Activated T-cell treated with anti-CD3 and anti-CD28 coated beads for 24 hours (primary cell): ENCODE measurements at regions not wholly inside any gene's neighbourhood (a gene's known extent, or its start where the extent isn't known, plus 50 kb on each side); places are given as distances from the start of the nearest gene placed in this dataset.
"Not testable (repeated sequence)": the region's sequence is repeated elsewhere in the genome, so short reads cannot be mapped to it uniquely, and the experiment has no call there.

Experiments used
- DNase-seq: peaks from one replicate; pipeline ENCODE4 v3.0.0-alpha.2; 2020; ENCODE audit warnings: low read depth

GRCh38 chr4:19514276-19515070, 737.2 kb upstream of the SLIT2 start:
- DNase-seq = no peak

- no peak for DNase-seq
Observed at GRCh38 chr4:19512086-19512485, 739.6 kb upstream of the SLIT2 start.

- no peak for DNase-seq
Observed at GRCh38 chr4:19510993-19511392, 740.7 kb upstream of the SLIT2 start.

GRCh38 chr4:19508442-19508841, 743.3 kb upstream of the SLIT2 start:
- DNase-seq = no peak

GRCh38 chr4:19497705-19498104, 754.0 kb upstream of the SLIT2 start:
- DNase-seq = no peak

GRCh38 chr4:19496756-19497155, 754.9 kb upstream of the SLIT2 start:
- DNase-seq = no peak

GRCh38 chr4:19494961-19495360, 756.7 kb upstream of the SLIT2 start:
- no peak for DNase-seq

GRCh38 chr4:19492606-19493005, 759.1 kb upstream of the SLIT2 start:
- DNase-seq = no peak

- DNase-seq = no peak
Observed at GRCh38 chr4:19486400-19486799, 765.3 kb upstream of the SLIT2 start.

- DNase-seq = no peak
Observed at GRCh38 chr4:19478791-19479190, 772.9 kb upstream of the SLIT2 start.

DNA sequence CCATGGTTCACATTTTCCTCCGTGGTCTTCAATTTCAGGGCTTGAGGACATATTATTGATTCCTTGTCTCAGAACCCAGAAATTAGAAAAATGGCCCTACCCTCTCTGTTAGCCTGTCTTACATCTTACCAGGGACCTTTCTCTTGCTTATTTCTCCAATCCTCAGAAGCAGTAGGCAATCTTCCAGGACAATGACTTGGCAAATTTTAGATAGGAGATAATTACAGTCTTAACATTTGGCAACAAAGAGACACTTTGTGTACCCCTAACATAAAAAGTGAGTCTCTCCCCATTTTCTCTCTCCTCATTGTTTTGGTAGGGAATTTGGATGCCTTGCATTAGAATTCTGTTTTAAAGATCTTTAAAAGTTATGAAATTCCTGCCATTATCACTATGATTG, 778.1 kb upstream of the SLIT2 start:
- no peak for DNase-seq

- no peak for DNase-seq
Observed at GRCh38 chr4:19472666-19473065, 779.0 kb upstream of the SLIT2 start.

DNA sequence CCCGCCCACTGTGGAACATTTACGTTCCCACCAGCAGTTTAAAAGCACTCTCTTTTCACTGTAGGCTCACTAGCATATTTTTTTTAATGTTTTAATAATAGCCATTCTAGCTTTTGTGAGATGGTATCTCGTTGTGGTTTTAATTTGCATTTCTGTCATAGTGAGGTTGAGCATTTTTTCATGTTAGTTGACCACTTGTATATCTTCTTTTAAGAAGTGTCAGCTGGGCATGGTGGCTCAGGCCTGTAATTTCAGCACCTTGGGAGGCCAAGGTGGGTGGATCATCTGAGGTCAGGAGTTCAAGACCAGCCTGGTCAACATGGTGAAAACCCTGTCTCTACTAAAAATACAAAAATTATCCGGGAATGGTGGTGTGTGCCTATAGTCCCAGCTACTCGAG, 781.7 kb upstream of the SLIT2 start:
- not testable (repeated sequence) for DNase-seq

DNA sequence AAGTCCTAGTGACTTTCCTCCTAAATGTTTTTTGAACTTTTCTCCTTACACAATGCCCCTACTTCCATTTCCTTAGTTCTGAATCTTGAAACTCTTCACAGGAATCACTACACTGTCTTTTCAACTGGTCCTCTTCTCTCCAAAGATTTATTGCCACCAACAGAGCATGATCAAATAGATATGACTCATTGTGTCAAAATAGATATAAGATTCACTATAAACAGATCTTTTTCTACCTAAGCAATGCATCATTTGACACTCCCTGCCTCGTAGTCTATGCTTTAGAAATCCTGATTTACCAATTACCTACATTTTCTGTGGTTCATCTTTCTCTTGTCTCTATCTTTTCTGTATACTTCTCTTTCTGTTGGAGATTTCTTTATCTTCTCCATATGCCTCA, 789.6 kb upstream of the SLIT2 start:
- DNase-seq = no peak

- DNase-seq = no peak
Observed at GRCh38 chr4:19455850-19456602, 795.7 kb upstream of the SLIT2 start.

GRCh38 chr4:19455196-19455595, 796.5 kb upstream of the SLIT2 start:
- DNase-seq = no peak

DNA sequence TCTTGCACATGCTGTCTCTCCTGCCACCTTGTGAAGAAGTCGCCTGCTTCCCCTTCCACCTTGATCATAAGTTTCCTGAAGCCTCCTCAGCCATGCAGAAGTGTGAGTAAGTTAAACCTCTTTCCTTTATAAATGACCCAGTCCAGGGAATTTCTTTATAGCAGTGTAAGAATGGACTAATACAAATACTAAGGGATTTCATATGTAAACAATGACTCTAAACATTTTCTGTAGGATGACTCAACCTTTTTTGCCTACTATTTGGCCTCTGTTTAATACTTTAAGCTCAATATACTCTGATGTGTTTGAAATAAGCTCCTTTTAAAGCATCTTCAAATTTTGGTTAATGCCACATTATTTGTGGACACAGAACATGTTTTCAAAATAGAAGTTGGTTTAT, 813.5 kb upstream of the SLIT2 start:
- DNase-seq = no peak

DNA sequence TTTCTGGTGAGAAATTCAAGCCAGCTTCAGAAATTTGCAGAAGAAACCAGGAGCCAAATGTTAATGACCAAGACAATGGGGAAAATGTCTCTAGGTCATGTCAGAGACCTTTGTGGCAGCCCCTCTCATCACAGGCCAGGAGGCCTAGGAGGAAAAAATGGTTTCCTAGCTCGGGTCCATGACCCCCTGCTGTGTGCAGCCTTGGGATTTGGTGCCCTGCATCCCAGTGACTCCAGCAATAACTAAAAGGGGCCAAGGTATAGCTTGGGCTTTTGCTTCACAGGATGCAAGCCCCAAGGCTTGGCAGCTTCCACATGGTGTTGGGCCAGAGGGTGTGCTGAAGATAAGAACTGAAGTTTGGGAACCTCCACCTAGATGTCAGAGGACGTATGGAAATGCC, 814.7 kb upstream of the SLIT2 start:
- no peak for DNase-seq

DNA sequence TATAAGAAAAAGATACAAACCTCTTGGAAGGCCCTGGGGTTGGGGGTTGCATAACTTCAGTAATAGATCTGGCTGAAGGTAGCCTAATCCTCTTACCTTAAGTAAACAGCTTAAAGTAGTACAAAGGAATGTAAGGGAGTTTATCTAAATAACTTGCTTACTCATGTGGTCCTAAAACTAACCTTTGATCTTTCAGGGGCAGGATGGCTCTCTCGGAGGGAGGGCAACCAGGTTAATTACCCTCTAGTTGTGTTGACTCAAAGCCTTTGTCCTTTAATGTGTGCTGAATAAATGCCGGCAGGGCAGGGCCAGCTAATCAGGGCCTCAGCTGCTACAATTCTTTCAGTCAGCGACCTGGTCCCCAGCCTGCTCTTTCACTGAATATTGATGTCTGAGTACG, 822.0 kb upstream of the SLIT2 start:
- no peak for DNase-seq

DNA sequence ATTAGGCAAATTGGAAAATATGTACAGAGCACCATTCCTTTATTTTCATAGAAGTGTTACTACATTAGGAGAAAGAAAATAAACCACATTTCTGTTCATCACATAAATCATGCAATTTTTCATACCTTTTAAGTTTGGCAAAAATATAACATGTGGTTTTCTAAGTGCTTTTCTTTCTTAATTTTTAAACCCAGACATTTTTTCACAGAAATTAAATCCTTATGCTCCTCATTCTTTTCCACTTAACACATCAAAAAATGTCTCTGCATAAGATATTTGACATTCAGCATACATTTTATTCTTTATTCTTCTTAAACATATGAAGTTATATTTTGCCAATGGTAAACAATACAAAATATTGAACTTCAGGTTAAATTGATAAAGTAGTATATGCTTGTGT, 826.6 kb upstream of the SLIT2 start:
- DNase-seq = no peak

GRCh38 chr4:19417256-19417655, 834.4 kb upstream of the SLIT2 start:
- DNase-seq = no peak

DNA sequence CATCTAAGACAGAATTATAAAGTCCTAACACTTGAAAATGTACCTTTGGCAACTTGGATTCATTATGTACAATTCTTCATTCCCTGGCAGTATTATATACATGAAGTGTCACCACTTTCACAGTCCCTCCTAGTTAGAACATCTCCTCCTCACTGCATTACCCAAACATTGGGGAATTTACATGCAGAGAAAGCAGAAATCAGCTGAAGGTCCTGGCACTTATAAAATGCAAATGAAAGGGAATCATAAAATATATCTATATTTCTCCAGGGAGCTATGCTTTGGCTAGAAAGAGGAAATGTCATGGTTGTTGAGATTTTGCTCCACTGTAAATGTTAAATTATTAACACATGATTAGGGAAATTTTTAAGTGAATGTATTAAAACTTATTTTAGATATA, 835.6 kb upstream of the SLIT2 start:
- DNase-seq = no peak

GRCh38 chr4:19408490-19408889, 843.2 kb upstream of the SLIT2 start:
- DNase-seq = no peak

DNA sequence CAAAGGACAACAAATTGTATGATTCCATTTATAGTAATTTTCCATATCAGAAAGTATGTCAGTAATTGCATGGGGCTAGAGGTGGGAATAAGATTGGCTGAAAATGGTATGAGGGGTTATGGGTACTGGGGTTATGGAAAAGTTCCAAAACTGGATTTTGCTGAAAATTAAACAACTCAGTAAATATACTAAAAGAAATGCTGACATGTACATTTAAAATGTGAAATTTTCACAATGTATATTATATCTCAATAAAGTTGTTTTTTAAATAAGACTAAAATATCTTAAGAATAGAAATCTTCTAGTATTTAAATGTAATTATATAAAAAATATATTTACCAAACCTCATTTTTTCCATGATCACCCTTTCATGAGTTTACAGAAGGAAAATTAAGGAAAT, 844.9 kb upstream of the SLIT2 start:
- no peak for DNase-seq
